Panc1 (cell line): ENCODE measurements at regions not wholly inside any gene's neighbourhood (a gene's known extent, or its start where the extent isn't known, plus 50 kb on each side); places are given as distances from the start of the nearest gene placed in this dataset.

Source experiments
- ATAC-seq: fragments of 200-7000 bp; cut with Tn5 transposase; 2 replicates; pipeline ENCODE4 v1.9.1; 2020; ENCODE audit warnings: mild to moderate bottlenecking, moderate library complexity
- BruUV-seq: library from RNA; stranded (reverse); fragments of 400-500 nt; replicated peaks from 2 replicates; lab custom pipeline; 2021; lab: Mats Ljungman, UMichigan
- CTCF ChIA-PET: fragments of 300-600 bp; sonication (Branson Sonifier 250); formaldehyde crosslinking; loops from one replicate; lab custom pipeline; 2022; ENCODE audit warnings: antibody characterized with exemption; lab: Charles Lee
- POLR2A ChIA-PET: fragments of 300-600 bp; sonication (Branson Sonifier 250); formaldehyde crosslinking; loops from one replicate; lab custom pipeline; 2022; ENCODE audit warnings: antibody characterized with exemption; lab: Charles Lee
- DNase-seq: peaks from one replicate; pipeline ENCODE4 v3.0.0-alpha.2; 2010; ENCODE audit warnings: low read depth, low spot score
- H3K27ac ChIP-seq: 2 replicates; pipeline ENCODE4 v1.5.1; 2011; ENCODE audit warnings: mild to moderate bottlenecking, low read length, inconsistent platforms
- H3K27me3 ChIP-seq: fragments of 200-500 bp; sonication (Bioruptor generic); 2 replicates; pipeline ENCODE4 v1.6.0; 2014; ENCODE audit warnings: low read length, inconsistent platforms; ENCODE audit not compliant: control insufficient read depth, insufficient read depth
- H3K36me3 ChIP-seq: fragments of 200-500 bp; sonication (Bioruptor generic); 2 replicates; pipeline ENCODE4 v1.5.1; 2014; ENCODE audit warnings: inconsistent platforms, mild to moderate bottlenecking, low read length, moderate library complexity; ENCODE audit not compliant: control insufficient read depth, insufficient read depth
- H3K4me1 ChIP-seq: 2 replicates; pipeline ENCODE4 v1.5.1; 2011; ENCODE audit warnings: inconsistent platforms, mild to moderate bottlenecking, low read length, moderate library complexity; ENCODE audit not compliant: control insufficient read depth, insufficient read depth
- H3K4me3 ChIP-seq, 2 experiments: 2 replicates each; pipeline ENCODE4 v1.5.1; 2011 to 2012; ENCODE audit warnings: low read depth in 2 of 2, low read length in 2 of 2, mild to moderate bottlenecking in 2 of 2, inconsistent platforms in 1 of 2, moderate library complexity in 1 of 2
- H3K9me3 ChIP-seq: fragments of 200-500 bp; sonication (Bioruptor generic); 2 replicates; pipeline ENCODE4 v1.5.1; 2014; ENCODE audit warnings: low read depth, mild to moderate bottlenecking, inconsistent platforms, low read length, moderate library complexity; ENCODE audit not compliant: control insufficient read depth, insufficient read depth
- CTCF ChIP-seq: fragments of 450-650 bp; IDR thresholded peaks from 2 replicates; pipeline ENCODE4 v1.5.1; 2017; ENCODE audit warnings: mild to moderate bottlenecking
- POLR2AphosphoS5 ChIP-seq: IDR thresholded peaks from 2 replicates; pipeline ENCODE4 v1.6.1; 2012; ENCODE audit warnings: mild to moderate bottlenecking, low read depth, low read length, moderate library complexity
- REST ChIP-seq, 2 experiments: IDR thresholded peaks; 2 replicates each; pipeline ENCODE4 v1.6.1; 2011 to 2012; ENCODE audit warnings: low read depth in 2 of 2, control low read depth in 1 of 2, low read length in 1 of 2, mild to moderate bottlenecking in 1 of 2, moderate library complexity in 1 of 2; ENCODE audit not compliant: insufficient read depth in 1 of 2
- SIN3A ChIP-seq: IDR thresholded peaks from 2 replicates; pipeline ENCODE4 v1.6.1; 2012; ENCODE audit warnings: low read depth, mild to moderate bottlenecking, low read length, moderate library complexity, borderline replicate concordance; ENCODE audit not compliant: insufficient read depth
- TCF7L2 ChIP-seq: IDR thresholded peaks from 2 replicates; pipeline ENCODE4 v1.6.1; 2011; ENCODE audit warnings: mild to moderate bottlenecking, low read depth, low read length, inconsistent platforms
- in situ Hi-C: cut with HindIII; loops from 2 replicates; pipeline ENCODE4 v1.10.0; 2016; ENCODE audit warnings: low sequenced_read_pairs, low pct_unique_long_range_greater_than_20kb
- intact Hi-C: fragments of 100-400 bp; cut with micrococcal nuclease; formaldehyde crosslinking; loops from one replicate; pipeline ENCODE4 v1.10.0; 2022; ENCODE audit not compliant: unreplicated experiment

- Histone ChIP-seq H3K9me3 (no peaks in the 10 kb centered on the region), H3K4me3 (no peak overlapping the region), H3K27ac (no peak overlapping the region), H3K27me3 (peaks cover 32% of the 10 kb centered on the region), H3K4me1 (no peaks in the 10 kb centered on the region), H3K36me3 (no peaks in the 10 kb centered on the region)
- CTCF ChIA-PET, result interaction anchor here (0.7 kb wide), 1 partner anchor 11 kb away, joined by 3 read pairs; no protein-coding TSS in a partner anchor
- POLR2A ChIA-PET, result interaction anchor here (0.5 kb wide), 1 partner anchor 78 kb away, joined by 3 read pairs; no protein-coding TSS in a partner anchor
- in situ Hi-C loops (no loop called here), intact Hi-C loops (no loop called here)
- TF ChIP-seq POLR2AphosphoS5, result no peak
- TF ChIP-seq SIN3A, result no peak
- no peak for TF ChIP-seq REST (IDR thresholded peaks at IDR 0.05; ENCODE audit: insufficient read depth in 1 of 2, low read depth in 2 of 2, low read length in 1 of 2)
- no peak for TF ChIP-seq CTCF
- TF ChIP-seq TCF7L2, result no peak
- ATAC-seq, result no peak
- BruUV-seq, result no TSS peak
- peak; percentile 8 for DNase-seq
Measured at GRCh38 chr18:76209597-76209996, 285.4 kb downstream of the ZNF516 start.

- Histone ChIP-seq H3K36me3 (no peaks in the 10 kb centered on the region), H3K27me3 (peaks cover 32% of the 10 kb centered on the region), H3K9me3 (no peaks in the 10 kb centered on the region), H3K27ac (no peak overlapping the region), H3K4me3 (peak overlapping the region; percentile 3 to 34; a peak in 2 of 4 replicates), H3K4me1 (no peaks in the 10 kb centered on the region)
- in situ Hi-C loops (no loop called here), intact Hi-C loops (no loop called here)
- DNase-seq (no peak), ATAC-seq (peak; percentile 51)
- no TSS peak for BruUV-seq
- no peak for TF ChIP-seq CTCF
- CTCF ChIA-PET, result no interaction called here
- POLR2A ChIA-PET, result interaction anchor here (0.5 kb wide), 1 partner anchor 79 kb away, joined by 3 read pairs; no protein-coding TSS in a partner anchor
Measured at GRCh38 chr18:76208678-76209306, 286.2 kb downstream of the ZNF516 start.
